GM13976 (cell line): ENCODE measurements at regions not wholly inside any gene's neighbourhood (a gene's known extent, or its start where the extent isn't known, plus 50 kb on each side); places are given as distances from the start of the nearest gene placed in this dataset.

ENCODE experiments used
- DNase-seq: peaks from one replicate; pipeline ENCODE4 v3.0.0; 2012; ENCODE audit warnings: low spot score
- CTCF ChIP-seq: IDR thresholded peaks from 2 replicates; pipeline ENCODE4 v1.5.1; 2012; ENCODE audit warnings: borderline replicate concordance, mild to moderate bottlenecking; ENCODE audit not compliant: insufficient read depth; ENCODE audit errors: extremely low read depth, missing control alignments, control extremely low read depth
- in situ Hi-C: fragments of 300-500 bp; cut with MboI; formaldehyde crosslinking; loops from one replicate; pipeline ENCODE4 v1.12.0; 2022; ENCODE audit warnings: low sequenced_read_pairs, mixed read lengths, inconsistent platforms; ENCODE audit not compliant: unreplicated experiment

- TF ChIP-seq CTCF: no peak
- in situ Hi-C loops: no loop called here
- no peak for DNase-seq
These were observed 1213.2 kb downstream of the NLGN4X start for GRCh38 chrX:5015451-5015850.

GRCh38 chrX:4994855-4995254 lies 1233.8 kb downstream of the NLGN4X start:
- TF ChIP-seq CTCF: no peak
- DNase-seq: no peak
- in situ Hi-C loops: no loop called here

GRCh38 chrX:4978613-4979012 lies 1250.1 kb downstream of the NLGN4X start:
- DNase-seq: no peak
- in situ Hi-C loops: no loop called here
- TF ChIP-seq CTCF: no peak

- no peak for TF ChIP-seq CTCF
- in situ Hi-C loops: no loop called here
These were observed 1257.0 kb downstream of the NLGN4X start for GRCh38 chrX:4971646-4972045.

GRCh38 chrX:4964112-4964511 lies 1250.7 kb upstream of the PRKX start:
- in situ Hi-C loops: no loop called here
- no peak for DNase-seq
- TF ChIP-seq CTCF: no peak

More at GRCh38 chrX:4971646-4972045, 1257.0 kb downstream of the NLGN4X start:
- no peak for DNase-seq

GRCh38 chrX:4963432-4963831 lies 1250.0 kb upstream of the PRKX start:
- no peak for TF ChIP-seq CTCF
- no peak for DNase-seq
- in situ Hi-C loops: no loop called here

- no peak for DNase-seq
- in situ Hi-C loops: no loop called here
These were observed 1231.3 kb upstream of the PRKX start for GRCh38 chrX:4944767-4945166.

More at GRCh38 chrX:4944767-4945166, 1231.3 kb upstream of the PRKX start:
- no peak for TF ChIP-seq CTCF
